GM18502 (cell line): ENCODE measurements at regions not wholly inside any gene's neighbourhood (a gene's known extent, or its start where the extent isn't known, plus 50 kb on each side); places are given as distances from the start of the nearest gene placed in this dataset.

Source experiments
- ATAC-seq: cut with Tn5 transposase; IDR thresholded peaks from one replicate; pipeline ENCODE4 v1.9.1; 2021; ENCODE audit warnings: mild to moderate bottlenecking; ENCODE audit not compliant: unreplicated experiment, poor library complexity

DNA sequence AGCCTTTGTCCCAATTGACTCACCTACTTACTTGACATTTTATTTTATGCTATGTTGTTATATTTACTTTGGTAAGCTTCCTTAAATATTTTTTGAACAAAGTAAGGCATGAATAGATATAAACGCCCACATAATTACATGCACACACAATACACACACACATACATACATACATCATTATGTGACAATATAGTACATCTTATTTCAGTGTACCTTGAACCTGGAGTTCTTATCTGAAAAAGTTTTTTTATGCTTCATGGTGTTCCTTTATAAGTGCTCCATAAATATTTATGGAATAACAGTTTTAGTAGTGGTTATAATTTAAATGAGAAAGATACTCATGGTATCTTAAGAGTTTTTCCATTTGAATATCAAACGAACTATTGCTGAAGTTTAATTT lies 102.8 kb upstream of the MTPN start:
- no peak for ATAC-seq

DNA sequence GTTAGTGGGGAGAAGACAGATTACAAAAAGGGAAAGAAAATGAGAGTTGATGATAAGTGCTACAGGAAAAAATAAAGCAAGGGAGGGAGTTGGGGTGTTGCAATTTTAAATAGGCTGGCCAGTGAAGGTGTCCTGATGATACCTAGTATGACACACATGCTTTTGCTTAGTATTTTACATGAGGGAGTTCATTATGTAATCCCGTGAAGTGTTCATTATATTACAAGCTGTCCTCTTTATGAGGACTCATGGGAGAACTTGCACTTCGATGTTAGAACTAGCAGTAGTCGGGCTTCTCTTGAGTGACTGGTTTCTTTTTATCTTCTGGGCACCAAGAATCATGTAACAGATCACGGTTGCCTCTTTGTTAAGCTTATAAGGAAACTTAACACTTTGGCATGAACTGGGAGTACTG lies 102.3 kb upstream of the MTPN start:
- ATAC-seq, result no peak

DNA sequence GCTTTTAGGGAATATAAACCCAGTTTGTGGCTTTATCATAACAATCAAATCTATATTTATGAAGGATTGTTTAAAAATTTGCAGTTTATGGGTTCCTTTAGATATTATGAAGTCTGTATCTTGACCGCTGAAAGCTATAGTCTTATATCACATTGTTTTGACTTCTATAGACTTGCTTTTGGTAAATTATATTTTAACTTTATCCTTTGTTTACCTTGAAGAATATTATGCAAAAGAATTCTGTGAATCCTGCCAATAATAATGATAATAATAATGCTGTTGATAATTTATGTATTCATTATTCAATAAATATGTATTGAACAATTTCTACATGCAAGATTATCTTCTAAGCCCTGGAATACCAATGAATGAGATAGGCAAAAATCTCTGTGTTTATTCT lies 101.9 kb upstream of the MTPN start:
- no peak for ATAC-seq

DNA sequence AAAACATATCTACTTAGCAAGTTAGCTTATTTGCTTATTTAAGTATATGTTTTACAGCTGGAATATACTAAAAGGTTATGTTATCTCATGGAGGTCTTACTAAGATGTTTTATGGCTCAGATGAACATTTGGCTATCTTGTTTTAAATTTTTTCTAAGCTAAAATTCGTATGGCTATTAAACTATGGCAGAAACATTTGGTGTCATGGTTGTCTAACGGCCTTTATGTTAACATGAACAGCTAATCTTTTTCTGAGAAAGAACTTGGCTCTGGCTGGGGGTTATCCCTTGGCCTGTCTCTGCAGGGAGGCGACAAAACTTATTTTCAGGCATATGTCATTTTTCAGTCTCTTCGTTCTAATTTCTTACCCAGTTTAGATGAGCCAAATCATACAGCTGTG lies 101.5 kb upstream of the MTPN start:
- no peak for ATAC-seq

DNA sequence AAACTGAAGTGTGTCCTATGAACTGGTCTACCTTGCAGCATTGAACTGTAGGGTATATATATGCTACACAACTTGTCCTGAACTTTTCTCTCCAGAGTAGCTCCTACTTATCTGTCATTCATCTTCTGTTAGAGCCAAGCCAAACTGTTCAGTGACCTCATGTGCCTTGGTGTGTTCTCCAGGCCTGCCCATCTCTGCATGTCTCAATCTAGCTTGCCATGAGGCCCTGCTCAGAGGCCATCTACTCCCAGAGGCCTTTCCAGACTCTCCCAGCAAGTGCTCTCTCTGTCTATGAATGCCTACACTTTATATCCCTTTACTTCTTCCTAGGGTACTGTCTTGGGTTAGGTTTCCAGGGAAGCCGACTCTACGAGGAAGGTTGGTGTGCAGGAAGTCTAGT lies 99.8 kb upstream of the MTPN start:
- no peak for ATAC-seq

DNA sequence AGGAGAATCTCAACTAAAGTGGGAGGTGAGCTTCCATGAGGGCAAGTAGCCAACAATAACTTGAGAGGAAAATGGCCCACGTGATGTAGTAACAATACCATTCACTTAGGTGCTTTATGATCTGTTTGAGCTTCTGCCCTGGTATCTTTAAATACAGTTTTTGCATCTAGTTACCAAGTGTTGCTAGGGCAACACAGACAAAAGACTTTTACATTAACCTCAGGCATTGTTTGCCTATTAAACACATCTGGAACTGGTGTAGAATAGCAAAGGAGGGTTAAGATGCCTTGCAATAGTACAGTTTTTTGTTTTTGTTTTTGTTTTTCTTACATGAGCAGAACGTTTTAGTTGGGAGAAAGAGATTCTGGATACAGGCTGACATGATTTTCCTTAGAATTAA lies 97.7 kb upstream of the MTPN start:
- no peak for ATAC-seq

DNA sequence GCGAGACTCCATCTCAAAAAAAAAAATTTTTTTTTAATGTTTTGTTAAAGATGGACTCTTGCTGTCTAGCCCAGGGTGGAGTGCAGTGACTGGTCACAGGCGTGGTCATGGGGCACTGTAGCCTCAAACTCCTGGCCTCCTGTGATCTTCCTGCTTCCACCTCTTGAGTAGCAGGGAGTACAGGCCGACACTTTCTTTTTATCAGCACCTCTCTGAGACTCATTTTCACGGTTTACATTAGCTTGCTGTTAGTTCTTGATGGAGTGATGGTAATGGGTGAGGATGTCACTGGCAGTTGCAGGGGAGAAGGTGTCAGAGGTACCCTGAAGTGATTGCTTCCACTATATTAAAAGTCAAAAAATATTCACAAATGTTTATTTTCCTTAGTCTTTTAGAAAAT lies 95.3 kb upstream of the MTPN start:
- no peak for ATAC-seq

DNA sequence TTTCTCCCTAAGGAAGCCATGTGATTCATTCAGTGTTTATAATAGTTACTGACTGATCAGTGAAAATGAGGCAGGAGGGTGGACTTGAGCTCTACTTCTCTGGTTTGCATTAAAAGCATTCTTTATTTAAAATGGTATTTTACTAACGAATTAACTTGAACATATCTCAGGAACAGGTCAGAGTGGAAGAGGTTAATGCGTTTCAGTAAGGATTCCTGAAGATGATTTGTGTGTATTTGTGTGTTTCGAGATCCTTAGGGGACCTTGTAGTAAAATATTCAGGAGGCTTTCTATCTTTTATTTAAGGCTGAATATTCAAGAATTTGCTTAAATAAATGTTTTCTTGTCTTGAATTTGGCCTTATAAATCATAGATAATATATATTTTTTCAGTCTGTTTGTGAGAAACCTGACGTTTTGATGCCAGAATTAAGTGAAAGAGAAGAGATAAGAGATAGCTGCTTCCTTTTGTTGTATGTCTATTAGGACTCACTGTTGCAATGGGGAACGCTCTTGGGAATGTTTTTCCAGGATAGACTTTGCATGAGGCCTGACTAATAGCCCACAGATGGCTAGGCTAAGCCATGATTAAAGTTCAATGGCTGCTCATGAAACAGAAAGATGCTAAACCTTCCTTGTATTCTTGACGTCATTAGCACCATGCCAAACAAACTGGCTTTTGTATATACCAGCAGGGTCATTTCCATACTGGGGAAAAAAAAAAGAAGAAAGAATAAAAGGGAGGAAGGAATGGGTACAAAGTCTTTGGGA lies 93.8 kb upstream of the MTPN start:
- no peak for ATAC-seq

DNA sequence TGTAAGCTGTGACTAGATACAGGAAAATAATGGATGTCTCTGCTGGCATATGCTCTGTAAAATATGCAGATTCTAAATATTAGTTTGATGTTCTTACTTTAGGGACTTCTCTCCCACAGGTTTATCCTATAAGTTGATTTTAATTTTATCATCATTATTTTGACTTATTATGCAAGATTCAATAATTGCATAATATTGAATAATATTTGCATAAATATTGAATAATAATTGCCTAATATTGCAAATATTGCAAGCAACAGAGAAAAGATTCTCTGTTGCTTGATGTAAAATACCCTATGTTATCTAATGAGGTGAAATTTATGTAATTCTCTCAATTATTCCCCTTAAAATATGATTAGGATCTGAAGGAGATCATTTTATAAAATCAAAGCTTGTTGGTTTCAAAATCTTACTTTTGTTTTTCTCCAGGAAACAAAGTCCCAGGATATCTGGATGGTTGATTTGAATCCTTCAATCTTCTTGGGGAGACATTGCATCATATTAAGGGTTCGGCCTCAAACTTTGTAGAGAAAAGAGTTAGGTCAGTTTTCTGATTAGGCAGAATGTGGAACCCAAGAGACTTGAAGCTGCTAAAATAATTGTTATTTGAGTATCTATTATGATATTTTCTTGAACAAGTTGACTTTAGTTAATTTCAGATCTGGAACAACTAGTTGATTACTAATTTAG lies 92.8 kb upstream of the MTPN start:
- no peak for ATAC-seq

DNA sequence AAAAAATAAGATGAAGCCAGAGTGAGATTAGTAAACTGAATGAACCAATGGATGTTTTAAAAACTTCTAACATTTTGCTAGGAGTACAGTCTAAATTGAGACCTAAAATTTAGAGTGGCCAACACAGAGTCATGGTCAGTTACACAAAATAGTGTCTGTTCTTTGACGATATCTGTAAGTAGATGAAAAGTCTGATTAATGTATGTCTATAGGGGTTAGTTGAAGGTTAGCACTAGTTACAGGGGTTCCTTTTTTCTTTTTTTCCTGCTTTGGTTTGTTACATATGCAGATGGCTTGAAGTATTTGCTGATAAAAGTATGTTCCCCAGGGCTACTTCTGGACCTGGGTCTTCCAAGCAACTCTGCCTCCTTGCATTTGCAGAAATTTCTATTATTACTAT lies 90.1 kb upstream of the MTPN start:
- no peak for ATAC-seq

DNA sequence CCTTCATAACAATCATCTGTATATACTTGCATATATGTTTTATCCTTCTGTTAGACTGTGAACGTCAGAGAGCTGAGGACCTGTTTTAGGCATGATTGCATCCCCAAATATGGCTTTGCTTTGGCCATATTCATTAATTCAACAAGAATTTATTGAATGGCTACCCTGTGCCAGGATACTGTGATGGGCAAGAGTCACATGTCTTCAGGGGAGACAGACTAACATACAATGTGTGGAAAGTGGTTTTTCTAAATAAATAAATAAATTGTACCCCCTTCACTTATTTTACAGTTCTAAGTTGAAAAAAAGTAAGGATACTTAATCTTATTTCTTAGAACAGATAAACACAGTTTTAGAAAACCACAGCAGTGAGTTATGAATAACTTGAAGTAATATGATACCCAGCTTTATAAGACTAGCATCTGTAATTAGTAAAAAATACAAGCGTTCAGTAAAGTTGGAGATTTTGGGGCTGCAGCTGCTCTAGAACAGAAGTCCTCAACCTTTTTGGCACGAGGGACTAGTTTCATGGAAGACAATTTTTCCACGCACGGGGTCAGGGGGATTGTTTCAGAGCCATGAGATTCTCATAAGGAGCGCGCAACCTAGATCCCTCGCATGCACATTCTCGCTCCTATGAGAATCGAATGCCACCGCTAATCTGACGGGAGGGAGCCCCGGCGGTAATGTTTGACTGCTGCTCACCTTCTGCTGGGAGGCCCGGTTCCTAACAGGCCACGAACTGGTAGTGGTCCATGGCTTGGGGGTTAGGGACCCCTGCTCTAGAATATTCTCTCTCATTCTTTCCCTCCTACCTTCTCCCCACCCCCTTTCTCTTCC lies 89.4 kb upstream of the MTPN start:
- ATAC-seq, result no peak

DNA sequence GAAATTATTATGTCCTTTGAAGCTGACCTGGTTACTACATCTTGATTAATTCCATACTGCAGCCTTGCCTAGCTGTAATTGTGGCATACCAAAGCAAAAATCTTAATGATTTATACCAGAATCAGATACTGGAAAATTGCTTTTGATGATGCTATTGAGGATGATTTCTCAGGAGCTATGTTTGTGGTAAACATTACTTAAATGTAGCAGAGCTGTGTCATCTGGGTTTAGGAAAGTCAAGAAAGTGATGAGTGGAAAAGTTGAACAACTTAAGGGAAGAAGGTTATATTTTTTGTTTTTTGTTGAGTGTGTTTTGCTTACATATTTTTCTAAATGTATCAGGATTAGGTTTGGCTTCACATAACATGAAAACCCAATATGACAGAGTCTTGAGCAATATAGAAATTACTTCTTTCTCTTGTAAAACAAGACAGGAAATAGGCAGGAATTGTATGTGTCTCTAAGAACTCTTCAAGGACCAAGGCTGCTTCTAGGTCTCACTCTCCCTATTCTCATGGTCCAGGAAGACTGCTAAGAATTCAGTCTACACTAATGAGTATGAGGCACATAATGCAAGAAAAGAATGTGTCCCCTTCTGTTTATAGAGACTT lies 87.6 kb upstream of the MTPN start:
- ATAC-seq, result no peak

DNA sequence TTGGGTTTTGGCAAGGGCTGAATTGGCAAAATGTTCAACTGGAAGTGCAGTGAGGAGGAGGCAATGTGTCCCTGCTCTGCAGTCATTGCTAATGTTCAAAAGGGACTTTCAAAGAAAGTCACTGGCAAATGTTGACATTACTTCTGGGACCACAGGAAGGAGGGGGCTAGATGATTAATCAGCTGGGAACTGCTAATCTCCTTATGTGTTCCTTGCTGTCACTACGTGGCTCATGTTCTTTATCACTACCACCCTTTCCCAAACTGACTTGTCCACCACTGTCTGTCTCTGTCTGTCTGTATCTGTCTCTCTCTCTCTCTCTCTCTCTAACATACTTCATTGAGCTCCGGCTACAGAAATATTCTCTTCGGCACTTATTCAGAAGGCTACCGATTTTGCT lies 86.9 kb upstream of the MTPN start:
- ATAC-seq, result no peak

DNA sequence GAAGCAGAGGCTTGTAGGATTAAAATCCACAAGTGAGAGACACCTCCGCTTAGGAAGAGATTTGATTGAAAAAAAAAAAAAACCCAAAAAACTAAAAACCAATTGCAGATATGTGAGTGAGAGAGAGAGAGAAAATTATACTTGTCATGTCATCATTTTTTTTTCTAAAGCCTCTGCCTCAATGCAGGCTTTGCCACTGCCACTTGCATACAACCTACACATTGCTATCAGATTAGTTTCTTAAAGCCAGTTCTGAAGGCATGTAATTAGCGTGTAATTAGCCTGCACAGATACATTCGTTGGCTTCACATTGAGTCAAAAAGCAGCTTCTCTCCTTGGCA lies 86.1 kb upstream of the MTPN start:
- ATAC-seq, result no peak

DNA sequence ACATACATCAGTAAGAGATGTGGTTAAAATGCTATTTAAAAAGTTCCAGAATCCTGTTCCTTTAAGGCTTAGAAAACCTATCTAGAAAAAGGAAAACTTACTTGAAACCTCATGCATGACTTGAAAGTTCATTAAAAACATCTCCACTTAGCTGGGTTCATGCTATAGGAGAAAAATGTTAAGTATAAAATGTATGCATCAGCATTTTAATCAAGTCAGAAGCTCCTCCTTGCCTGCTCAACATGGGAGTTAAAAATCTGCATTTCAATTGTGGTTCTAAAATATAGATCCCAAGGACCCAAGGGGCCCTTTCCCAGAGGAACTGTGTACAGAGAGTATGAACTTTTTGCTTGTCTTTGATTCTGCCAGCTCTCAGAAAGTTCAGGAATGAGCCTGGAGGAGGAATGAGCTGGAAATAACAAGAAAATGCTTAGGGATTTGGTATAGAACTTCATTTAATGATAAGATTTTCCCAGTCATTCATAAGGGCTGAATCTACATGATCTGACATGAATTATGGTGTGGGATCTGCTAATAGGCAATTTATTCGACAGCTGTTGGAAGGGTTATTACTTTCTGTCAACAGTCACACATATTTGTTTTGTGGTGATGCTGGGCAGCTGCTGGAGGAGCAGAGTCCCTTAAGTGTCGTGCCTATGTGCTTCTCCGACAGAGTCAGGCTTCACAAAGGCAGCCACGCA lies 85.6 kb upstream of the MTPN start:
- no peak for ATAC-seq

DNA sequence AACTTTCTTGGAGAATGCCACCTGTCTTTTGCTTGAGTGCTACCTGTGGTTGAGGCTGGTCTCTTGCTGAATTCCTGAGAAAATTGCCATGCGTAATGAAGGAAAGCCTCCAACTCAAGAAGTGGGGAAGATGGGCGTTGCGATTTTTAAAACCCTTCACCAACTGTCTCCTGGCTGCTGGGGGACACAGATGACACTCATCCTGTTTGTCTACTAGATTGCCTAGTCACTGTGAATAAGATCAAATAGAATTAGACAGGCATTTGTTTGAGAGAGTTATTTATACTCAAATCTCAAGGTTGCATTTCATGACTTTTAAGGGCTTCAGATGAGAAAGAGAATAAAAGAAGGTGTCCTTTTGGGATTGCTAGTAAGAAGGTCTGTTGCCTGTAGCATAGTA lies 84.3 kb upstream of the MTPN start:
- no peak for ATAC-seq

DNA sequence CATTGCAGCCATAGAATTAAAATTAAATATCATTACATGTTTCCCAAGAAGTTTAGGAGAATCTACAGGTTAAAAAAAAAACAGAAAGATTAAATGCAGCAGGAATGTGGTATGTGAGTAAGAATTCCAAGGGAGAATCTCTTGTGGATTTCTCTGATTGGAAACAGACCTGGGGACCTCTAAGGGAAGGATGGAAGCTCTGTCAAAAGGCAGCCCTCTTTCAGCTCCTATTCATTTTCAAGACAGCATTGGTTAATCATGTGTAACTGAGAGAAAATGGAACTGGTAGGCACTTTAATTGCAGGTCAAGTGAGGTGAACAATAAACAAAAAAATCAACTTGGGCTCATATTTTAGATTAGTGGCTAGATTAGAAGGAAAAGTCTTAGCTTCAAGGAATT lies 81.4 kb upstream of the MTPN start:
- ATAC-seq, result no peak

DNA sequence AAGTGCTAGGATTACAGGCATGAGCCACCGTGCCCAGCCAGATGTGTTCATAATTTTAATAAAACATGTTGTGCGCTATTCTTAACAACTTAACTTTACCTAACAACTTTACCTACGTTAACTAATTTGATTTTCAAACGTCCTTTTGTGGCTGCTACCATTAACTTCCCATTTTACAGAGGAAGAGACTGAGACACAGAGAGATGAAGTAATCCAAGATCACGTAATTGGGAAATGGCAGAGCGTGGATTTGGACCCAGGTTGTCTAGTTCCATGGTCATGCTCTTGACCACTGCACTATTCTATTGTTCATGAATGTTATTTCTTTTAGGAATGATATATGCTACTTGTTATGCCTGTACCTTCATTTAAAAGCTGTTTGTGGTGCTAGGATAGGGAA lies 80.3 kb upstream of the MTPN start:
- no peak for ATAC-seq

DNA sequence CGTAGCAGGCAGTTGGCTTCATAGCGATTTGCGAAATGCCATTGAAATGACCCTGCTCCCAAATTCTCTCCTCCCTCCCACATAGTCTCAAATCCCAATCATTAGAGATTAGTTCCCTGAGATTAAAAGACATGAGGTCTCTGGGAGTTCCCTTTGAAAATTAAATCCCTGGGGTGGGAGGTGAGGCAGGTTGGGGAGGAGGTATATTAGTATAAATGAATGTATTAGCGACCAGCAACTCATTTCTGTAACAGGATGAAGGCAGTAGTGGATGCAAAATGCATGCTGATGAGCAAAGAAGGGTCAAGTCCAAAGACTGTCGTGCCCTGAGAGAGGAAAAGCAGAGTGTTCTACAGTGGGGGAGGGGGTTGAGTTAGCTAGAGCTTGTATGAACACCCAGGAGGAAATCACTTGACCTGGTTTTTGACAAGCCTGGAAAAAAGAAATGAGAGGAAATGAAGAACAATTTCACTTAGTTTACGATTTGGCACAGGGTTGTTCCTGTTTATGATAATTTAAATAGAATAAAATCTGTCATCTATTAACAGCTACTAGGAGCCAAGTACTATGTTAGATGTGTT lies 79.6 kb upstream of the MTPN start:
- no peak for ATAC-seq

DNA sequence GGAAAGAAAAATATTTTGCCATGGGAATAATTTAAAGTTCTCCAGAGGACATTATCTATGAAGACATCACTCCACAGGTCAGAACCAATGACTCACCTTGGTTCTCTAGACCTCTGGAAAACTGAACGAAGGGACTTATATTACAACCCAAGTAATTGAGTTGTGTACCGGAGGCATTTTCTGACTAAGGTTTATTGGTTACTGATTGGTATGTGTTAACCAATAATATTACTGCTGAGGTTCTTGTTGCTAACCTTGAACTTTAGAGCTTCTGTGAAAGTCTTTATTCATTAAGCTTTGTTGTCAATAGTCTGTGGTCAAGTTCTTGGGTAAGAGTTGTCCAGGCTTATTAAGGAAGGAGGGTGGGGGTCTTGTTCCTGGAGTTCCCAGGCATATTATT lies 78.1 kb upstream of the MTPN start:
- ATAC-seq, result no peak
